ENCODE measurements at regions not wholly inside any gene's neighbourhood (a gene's known extent, or its start where the extent isn't known, plus 50 kb on each side); places are given as distances from the start of the nearest gene placed in this dataset.
A peak's percentile ranks its signal among the peaks of the same experiment; 100 is the strongest.

DNA sequence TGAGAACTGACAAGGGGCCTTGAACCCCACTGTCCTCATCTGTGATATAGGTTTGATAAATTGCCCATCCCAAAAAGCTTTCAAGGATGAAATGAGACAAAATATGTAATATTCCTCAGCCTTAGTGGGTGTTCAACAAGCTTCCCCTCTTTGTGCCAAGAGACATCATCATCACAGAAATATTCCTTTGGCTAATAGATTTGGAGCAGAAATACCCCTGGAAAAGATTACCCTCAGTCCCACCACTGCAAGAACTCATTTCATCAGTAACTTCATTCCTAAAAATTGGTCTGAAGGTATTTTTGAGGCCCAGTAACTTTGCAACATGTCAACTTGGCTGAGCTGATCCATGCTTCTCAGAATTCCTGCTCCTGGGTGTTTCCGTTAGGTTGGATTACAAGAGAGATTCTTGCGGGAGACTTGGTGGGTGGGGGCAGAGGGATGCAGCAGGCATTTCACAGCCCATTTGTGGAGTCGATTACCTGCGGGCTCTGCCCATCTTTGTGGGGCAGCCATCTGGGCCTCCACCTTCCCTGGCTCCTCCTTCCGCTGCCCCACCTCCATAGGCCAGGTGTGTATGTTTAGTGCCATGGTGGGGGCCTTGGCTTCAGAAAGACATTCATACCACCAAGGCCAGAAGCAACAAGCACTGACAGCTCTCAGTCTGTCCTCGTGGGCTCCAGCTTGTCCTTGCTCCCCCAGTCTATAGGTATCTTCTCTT lies 263.9 kb downstream of the GLI2 start:
- DNase-seq, result no peak

DNA sequence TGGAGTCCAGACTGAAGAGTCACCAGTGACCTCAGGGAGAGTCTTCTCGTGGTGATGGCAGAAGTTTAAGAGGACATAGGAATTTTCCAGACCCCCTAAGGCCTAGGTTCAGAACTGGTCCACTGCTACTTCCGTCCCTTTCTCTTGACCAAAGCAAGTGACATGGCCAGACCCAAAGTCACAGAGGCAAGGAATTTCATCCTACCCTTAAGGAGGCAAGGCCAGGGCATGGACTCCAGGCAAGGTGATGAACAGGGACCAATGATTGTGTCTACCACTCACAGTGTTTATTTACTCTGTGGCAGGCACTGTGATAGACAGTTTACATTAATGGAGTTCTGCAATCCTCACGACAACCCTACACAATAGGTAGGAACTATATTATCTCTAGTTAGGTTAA lies 265.1 kb downstream of the GLI2 start:
- no peak for DNase-seq

DNA sequence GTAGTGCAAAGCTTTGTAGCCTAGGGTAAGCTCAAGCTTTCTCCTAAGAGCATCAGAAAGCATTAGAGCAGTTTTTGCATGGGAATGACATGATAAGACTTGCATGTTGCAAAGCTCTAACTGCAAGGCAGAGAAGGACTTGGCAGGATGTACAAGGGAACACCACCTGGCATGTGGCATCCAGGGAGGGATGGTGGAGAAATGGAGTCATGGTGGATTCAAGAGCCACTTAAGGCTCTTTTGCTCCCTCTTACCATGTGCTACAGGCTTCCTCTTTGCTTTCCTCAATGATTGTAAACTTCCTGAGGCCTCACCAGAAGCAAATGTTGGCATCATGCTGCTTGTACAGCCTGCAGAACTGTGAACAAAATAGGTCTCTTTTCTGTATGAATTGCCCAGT lies 266.0 kb downstream of the GLI2 start:
- DNase-seq, result no peak

DNA sequence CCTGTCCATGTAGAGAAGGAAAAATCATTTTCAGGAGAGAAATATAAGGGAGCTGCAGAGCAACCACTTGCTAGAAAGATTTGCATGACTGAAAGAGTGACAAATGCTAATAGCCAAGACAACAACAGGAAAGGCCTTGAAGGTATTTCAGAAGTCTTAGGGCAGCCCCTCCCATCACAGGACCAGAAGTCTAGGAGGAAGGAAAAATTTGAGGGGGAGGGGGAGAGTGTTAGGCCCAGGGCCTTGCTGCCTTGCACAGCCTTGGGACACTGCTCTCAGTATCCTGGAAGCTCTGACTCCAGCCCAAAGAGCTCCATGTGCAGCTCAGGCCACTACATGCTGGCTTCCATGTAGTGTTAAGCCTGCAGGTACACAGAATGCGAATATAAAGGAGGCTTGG lies 266.9 kb downstream of the GLI2 start:
- DNase-seq, result no peak

DNA sequence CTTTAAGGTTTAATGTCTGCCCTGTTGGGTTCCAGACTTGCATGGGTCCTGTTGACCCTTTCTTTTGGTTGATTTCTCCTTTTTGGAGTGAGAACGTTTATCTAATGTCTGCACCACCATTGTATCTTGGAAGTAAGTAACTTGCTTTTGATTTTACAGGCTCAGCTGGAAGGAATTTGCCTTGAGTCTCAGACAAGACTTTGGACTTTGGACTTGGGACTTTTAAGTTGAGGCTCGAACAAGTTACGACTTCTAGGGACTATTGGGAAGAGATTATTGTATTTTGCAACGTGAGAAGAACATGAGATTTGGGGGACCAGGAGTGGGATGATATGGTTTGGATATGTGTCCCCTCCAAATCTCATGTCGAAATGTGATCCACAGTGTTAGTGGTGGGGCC lies 267.7 kb downstream of the GLI2 start:
- DNase-seq, result no peak

DNA sequence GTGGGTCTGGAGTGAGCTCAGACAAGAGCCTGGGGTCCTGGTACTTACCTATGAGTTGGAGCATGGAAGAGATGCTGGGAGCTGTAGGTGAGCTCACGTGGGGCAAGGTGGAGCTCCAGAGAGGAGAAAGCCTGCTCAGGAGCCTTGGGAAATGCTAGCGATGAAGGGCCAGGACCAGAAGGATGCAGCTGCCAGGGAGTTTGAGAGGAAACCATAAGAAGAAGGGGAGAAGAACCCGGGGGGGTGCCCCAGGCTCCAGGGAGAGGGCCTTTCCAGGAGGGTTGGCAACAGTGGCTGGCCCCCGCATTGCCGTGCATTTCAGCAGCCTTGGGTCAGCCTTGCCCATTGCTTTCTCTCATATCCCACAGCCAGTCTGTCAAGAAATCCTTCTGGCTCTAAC lies 268.7 kb downstream of the GLI2 start:
- DNase-seq, result no peak

DNA sequence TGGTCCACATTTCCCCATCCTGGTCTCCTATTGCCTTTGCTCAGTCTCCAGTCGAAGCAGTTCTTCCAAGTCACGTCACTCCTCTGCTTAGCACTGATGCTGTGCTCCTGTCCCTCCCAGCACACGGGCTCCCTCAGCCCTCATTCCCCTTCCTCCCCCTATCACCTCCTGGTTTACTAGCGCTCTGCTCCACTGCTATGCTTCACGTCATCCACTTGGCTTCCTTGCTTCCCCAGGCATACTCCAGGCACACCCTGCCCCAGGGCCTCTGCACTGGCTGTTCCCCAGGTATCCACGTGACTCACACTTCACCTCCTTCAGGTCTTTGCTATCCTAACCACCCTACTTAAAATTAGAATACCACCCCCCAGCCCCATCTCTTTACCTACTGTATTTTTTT lies 269.3 kb downstream of the GLI2 start:
- peak; percentile 16 for DNase-seq

DNA sequence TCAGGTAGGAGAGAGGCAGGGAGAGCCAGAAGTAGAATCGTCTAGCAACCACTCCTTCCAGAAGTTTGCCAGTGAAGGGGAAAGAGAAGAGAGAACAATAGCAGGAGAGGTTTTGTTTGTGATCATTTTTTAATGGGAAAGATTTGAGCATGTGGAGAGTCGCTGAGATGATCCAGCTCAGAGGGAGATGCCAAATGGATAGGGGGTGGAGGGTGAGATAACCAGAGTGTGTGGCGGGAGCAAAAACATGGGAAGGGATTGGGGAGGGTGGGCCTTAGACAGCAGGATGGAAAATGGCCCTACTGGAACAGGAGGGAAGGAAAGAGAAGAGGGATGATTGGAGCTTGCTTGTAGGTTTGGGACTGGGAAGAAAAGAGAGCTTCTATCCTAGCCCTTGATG lies 269.8 kb downstream of the GLI2 start:
- DNase-seq, result peak; percentile 7

DNA sequence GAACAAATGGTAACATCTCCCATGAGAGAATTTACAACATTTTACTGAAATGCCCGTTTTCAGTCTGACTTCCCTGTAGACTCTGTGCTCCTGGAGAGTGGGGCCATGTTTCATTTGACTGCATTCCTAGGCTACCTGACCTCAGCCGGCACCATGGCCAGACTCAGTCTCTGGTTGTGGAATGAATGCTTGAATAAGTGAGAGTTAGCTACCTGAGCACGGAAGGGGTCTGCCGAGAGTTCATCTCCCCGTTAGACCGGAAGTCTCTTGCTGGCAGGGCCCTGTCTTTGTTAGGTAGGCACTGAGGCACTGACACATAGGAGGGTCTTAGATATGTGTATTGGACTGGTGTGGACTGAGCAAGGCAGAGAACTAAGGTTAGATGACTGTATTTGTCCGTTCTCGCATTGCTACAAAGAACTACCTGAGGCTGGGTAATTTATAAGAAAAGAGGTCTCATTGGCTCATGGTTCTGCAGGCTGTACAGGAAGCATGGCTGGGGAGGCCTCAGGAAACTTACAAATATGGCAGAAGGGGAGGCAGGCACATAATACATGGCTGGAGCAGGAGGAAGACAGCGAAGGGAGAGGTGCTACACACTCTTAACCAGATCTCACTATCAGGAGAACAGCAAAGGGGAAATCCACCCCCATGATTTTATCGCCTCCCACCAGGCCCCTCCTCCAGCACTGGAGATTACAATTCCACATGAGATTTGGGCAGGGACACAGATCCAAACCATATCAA lies 271.2 kb downstream of the GLI2 start:
- no peak for DNase-seq

DNA sequence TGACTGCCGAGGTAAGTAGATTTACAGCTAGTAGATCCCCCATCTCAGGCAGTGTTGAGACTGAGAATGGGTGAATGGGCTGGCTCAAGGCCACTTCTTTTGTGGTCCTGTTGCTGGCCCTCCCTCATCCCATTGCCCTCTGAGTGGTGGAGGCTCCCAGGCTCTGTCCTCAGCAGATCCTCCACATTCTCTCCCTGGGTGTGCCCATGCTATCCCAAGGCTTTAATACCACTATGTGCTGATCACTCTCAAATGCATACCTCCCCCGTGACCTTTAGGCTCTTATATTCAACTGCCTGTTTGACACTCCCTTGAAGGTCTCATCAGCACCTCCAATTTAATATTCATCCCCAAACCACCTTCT lies 271.8 kb downstream of the GLI2 start:
- no peak for DNase-seq

DNA sequence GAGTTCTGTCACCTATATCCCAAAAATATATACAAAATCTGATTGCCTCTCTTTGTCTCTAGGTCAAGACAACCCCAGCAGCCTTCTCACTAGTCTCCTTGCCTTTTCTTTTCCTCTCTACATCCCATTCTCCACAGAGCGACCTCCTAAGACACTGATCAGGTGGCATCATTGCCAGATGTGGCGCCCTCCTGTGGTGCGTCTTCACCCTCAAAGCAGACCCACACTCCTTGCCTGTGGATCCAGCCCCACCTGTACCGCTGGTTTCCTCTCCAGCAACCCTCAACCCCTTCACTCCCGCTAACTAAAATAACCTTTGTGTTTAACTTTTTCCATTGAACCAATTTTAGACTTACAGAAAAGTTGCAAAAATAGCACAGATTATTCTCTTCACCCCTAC lies 273.3 kb downstream of the GLI2 start:
- DNase-seq, result peak; percentile 37

DNA sequence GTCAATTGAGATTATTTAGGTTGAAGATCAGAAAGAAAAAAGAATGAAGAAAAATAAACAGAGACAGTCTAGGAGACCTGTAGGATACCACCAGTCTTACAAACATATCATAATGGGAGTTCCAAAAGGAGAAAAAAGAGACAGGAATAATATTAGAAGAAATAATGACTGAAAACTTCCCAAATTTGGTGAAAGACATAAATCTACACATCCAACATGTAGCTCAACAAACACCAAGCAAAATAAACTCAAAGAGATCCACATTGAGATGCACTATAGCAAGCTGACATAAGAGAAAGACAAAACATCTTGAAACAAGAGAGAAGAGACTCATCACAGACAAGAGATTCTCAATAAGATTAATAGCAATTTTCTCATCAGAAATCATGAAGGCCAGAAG lies 274.0 kb downstream of the TFCP2L1 start:
- no peak for DNase-seq

DNA sequence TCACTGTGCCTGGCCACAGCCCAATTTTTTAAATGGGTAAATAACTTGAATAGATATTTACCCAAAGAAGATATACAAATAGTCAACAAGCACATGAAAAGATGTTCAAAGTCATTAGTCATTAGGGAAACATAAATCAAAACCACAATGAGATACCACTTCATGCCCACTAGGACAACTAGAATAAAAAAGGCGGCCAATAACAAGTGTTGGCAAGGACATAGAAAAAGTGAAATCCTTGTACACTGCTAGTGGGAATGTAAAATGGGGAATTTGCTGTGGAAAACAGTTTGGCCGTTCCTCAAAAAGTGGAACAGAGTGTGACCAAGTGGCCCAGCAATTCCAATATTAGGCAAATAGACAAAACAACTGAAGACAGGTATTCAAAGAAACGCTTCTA lies 270.1 kb downstream of the TFCP2L1 start:
- DNase-seq, result no peak

DNA sequence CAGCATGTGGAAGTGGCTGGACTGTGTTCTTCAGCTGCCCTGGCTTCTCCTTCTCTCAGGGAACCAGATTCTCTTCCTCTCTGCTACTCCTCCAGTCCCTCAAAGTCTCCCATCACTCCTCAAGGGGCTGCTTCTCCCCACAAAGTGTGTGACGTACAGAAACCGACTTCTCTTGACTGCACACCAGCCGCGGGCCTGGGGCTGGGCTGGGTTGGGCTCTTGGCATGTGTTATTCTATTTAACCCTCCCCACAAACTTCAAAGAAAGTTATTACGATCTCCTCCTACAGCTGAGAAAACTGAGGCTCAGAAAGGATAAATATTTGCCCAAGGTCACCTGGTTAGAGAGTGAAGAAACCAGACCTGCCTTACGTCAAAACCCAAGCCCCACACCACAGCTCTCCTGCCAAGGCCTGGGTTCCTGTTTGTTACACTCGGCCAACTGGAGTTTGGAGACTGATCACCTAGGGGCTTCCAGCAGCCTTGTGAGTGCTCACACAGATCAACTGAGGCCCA lies 269.0 kb downstream of the TFCP2L1 start:
- DNase-seq, result no peak

DNA sequence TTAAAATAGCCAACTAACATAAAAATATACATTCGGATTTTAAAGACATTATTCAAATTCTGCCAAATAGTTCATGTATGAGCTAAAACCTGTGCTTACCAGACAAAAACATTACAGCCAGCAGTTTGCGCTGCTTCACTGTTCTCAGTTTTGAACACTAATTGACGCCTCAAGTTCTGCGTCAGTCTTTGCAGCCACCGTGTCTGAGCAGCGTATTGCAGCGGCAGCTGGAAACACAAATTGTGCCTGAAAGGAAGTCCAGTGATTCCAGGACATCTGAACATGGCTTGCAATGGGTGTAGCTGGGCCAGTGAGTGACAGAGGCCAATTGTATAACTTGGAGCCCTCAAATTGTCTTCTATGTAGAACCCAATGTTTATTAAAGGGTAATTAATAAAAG lies 267.6 kb downstream of the TFCP2L1 start:
- no peak for DNase-seq

DNA sequence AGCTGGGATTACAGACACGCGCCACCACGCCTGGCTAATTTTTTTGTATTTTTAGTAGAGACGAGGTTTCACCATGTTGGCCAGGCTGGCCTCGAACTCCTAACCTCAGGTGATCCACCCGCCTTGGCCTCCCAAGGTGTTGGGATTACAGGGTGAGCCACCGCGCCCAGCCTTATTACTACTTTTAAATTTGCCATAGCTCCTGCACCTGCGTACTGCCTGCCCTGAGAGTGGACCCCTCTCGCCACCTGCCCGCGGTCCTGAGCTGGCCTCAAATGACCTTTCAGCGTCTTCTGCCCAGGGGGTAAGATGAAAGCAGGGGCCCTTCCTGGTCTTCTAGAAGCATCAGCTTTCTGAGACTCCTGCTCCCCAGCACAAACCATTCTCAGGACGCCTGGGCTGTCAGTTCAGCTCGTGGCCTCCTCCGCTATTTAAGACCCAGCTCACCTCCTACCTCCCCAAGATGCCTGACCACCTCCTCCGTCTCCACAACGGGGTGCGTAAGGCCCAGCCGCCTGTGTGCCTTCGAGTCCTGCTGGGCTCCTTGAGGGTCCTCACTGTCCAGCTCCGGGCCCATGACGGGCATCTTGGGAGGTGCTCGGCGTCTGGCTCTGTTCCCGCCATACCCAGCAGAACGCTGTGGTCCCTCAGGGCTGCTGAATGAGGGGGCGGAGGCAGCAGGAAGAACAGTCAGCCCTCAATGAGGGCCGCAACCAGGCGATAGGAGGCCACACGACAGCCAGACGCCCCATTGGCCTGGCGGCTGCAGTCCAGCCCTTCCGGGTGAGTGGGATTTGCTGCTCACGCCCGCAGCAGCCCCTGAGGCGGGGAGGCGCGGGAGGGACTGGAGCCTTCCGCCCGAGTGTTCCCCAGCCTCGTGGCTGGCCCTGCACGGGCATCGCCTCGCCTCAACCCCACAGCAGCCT lies 266.6 kb downstream of the TFCP2L1 start:
- DNase-seq, result no peak

DNA sequence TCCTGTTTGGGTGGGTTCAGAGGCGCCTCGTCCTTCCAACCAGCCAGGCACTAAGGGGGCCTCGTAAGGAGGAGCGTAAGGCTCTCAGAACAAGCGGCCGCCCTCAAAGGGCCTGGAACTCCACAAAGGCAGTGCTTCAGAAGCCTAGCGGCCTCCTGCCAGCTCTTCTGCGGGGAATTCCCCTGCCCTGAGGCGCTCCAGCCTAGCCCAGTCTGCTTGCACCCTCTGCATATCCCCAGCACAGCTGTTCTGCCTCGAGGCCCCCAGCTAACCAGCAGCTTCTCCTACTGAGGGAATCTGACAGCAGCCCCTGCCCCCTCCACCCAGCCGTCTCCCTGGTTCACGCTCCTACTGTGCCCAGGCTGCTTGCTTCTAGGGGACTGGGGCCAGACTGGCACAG lies 265.9 kb downstream of the TFCP2L1 start:
- no peak for DNase-seq

DNA sequence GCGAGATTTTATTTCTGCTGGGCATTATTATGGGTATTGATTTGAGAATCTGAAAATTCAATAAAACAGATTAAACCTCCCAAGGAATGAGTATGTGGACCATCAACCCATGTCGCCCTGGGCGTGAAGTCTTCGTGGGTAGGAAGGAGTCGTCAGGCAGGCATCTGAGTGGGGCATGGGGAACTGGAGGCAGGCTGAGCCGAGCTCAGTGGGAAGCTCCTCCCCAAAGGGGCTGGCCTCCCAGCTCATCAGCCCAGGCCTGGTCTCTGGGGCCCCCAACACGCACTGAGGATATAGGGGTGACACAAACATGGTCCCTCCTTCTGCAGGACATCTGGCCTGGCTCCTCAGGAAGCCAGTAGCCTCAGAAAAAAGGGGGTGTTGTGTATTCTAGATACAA lies 265.2 kb downstream of the TFCP2L1 start:
- DNase-seq, result no peak

DNA sequence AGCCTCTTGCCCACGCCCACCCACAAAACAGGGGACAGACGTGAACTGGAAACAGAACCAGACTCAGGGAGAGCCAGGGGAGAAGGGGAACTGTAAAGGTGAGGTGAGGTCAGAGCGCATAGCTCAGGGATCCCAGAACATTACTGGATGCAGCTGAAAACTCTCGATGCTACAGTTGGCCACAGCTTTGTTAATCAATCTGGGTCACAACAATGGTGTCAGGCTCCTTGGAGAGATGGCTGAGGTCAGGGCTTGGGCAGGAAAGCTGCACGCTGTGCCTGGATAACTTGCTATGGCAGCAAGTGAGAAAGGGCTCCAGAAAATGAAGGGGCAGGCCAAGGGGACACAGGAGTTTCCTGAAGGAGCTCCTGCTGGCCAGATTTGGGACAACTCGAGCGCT lies 263.3 kb downstream of the TFCP2L1 start:
- no peak for DNase-seq

DNA sequence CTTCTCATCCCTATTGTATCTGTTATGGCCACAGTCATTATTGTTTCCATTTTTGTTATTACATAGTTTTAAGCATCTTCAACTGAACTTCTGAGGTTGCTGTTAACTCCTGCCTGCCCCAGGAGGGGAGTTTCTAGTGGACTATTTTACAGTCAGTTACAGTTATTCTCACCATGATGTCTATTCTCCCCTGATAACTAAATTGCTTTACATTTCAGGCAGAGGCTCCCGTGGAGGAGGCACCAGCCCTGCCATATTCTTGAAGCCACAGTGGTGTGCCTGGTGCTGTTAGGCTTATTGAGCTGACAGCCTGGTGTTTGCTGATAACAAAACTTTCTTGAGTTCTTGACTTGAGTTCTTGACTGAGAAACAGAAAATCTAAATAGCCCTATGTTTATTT lies 256.4 kb downstream of the TFCP2L1 start:
- DNase-seq, result no peak

DNA sequence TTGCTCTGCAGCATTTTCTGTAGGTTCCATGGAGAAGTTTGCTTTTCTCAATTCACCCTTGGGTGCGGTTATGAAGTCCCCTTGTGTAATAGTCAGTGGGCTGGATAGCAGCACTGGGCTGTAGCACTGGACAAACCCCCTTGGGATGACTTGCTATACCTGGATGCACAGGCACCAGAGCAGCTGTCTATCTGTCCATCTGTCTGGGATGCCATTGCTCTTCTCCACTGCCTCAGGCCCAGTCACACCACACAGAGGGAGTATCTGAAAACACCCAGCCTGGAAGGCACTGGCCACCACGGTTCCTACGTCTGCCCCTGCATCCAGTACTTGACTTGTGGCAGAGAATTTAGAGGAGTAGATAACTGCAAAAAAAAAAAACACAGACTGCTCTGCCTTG lies 254.5 kb downstream of the TFCP2L1 start:
- no peak for DNase-seq

DNA sequence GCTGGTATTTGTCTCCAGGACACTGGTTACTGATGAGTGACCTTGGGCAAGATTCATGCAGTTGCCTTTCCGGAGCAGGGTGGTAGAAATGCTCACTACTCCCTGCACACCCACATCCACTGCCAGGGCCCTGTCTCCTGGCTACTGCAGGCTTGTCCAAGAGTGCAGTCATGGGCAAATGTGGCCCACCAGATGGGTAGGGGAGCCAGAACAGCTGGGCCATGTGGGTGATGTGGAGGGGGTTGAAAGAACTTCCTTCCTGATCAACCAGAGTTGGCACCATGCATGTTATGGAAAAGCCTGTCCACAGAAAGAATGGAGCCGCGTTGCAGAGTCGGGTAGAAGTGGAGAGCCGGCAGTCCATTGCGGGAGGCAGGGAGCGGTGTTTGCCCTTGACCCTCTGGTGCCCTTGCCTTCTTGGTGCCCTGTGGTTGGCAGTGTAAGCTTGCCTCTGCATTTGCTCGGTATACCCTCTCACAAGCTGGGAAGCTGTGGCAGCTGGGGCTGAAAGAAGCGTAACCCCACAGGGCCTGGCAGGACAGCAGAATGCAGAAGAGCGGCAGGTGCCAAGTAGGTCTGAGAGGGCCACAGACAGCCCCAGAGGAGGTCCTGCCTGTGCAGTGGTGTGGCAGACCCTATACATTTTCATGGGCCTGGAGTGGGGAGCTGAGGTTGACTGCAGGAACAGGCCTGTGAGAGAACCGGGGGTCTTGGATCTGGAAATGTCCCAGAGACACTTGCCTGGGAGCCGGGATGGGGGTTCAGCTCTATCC lies 253.2 kb downstream of the TFCP2L1 start:
- no peak for DNase-seq
